Peyer's patch (tissue), 4 donors: ENCODE measurements at regions not wholly inside any gene's neighbourhood (a gene's known extent, or its start where the extent isn't known, plus 50 kb on each side); places are given as distances from the start of the nearest gene placed in this dataset.

Experiments used
- CTCF ChIP-seq, 6 experiments: fragments of 450-650 bp in 4 of 6; fragments of 200-600 bp in 2 of 6; sonication (generic) in 1 of 6; IDR thresholded peaks; one replicate each; pipeline ENCODE4 v1.5.1; 2017 to 2019; ENCODE audit warnings: antibody characterized with exemption in 6 of 6, mild to moderate bottlenecking in 3 of 6, moderate library complexity in 1 of 6
- POLR2A ChIP-seq, 2 donors: fragments of 450-650 bp; IDR thresholded peaks; one replicate each; pipeline ENCODE4 v1.5.1; 2017; ENCODE audit warnings: antibody characterized with exemption in 2 of 2, mild to moderate bottlenecking in 2 of 2, moderate library complexity in 2 of 2

- TF ChIP-seq CTCF (IDR thresholded peaks at IDR 0.05) (no peak), POLR2A (IDR thresholded peaks at IDR 0.05) (no peak)
Observed at GRCh38 chr10:118922972-118923371, 106.5 kb upstream of the NANOS1 start.
